ENCODE measurements at regions not wholly inside any gene's neighbourhood (a gene's known extent, or its start where the extent isn't known, plus 50 kb on each side); places are given as distances from the start of the nearest gene placed in this dataset.

DNA sequence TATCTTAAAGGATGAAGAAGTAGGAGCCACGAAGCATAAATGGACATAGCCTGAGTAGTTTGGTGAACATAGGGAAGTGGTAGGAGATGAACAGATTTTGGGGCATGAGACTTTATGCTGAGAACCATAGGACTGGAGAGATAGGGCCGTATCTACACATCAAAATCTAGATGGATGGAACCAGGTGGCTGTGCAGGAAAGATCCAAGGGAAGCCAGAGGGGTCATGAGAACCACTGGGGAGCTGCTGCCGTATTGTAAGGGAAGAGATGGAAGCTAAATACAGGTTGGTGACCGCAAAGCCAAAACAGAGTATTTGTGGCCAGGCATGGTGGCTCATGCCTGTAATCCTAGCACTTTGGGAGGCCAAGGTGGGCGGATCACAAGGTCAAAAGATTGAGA is 124.3 kb downstream of the TRIB2 start:
- TF ChIP-seq CTCF (IDR thresholded peaks at IDR 0.05 in 4 of 5, conservative IDR thresholded peaks at IDR 0.05 in 1 of 5), result no peak
- no peak for TF ChIP-seq POLR2A (IDR thresholded peaks at IDR 0.05)

Measured in gastrocnemius medialis (tissue), 4 donors.